ENCODE measurements at regions not wholly inside any gene's neighbourhood (a gene's known extent, or its start where the extent isn't known, plus 50 kb on each side); places are given as distances from the start of the nearest gene placed in this dataset.

DNA sequence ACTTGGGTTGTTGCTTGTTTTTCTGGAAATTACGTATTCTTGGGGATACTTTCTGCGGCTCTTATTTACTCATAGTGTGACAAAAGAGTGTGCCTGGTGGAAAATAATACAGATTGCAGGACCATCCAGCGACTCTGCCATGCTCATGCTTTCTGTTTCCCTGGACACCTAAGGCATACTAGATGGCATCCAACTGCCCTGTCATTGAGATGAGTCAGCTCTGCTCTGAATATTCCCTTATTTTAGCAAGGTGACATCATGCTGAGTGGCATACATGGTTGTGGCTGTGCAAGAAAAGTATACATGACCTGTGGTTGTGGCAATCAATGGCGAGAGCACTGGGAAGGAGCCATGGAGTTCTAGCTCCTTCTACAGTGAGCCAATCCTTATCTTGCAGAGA lies 471.0 kb downstream of the TMEM182 start:
- no peak overlapping the region for H3K23ac ChIP-seq (ENCODE audit: insufficient read length)
- no peak overlapping the region for H3K14ac ChIP-seq (ENCODE audit: insufficient read length)
- no peak overlapping the region for H3K56ac ChIP-seq (replicated peaks; ENCODE audit: insufficient read length, low read depth, low read length)
- no peaks in the 10 kb centered on the region for H3K79me1 ChIP-seq (ENCODE audit: low read depth, low read length)
- ChIA-PET CTCF (ENCODE audit: partially characterized antibody) (no interaction called here), POLR2A (ENCODE audit: partially characterized antibody) (no interaction called here)
- no peak overlapping the region for H2BK20ac ChIP-seq (ENCODE audit: low read length)
- H3K27me3 ChIP-seq (replicated peaks in 1 of 4; ENCODE audit: control insufficient read depth in 3 of 4, extremely low read depth in 1 of 4, insufficient read depth in 3 of 4, low read length in 3 of 4) = no peaks in the 10 kb centered on the region; a peak in 1 of 7 replicates
- no peak overlapping the region for H3K27ac ChIP-seq (ENCODE audit: low read depth, low read length)
- H3K23me2 ChIP-seq (ENCODE audit: low read depth, low read length) = no peaks in the 10 kb centered on the region
- H4K20me1 ChIP-seq (replicated peaks in 1 of 2; ENCODE audit: control insufficient read depth in 1 of 2, insufficient read depth in 2 of 2, low read length in 2 of 2) = no peaks in the 10 kb centered on the region
- no peaks in the 10 kb centered on the region for H3K36me3 ChIP-seq (ENCODE audit: control insufficient read depth in 2 of 4, insufficient read depth in 4 of 4, low read length in 3 of 4)
- FAIRE-seq (no peak), DNase-seq (ENCODE audit: low read depth in 1 of 2, low spot score in 2 of 2) (no peak)
- H2AK5ac ChIP-seq (ENCODE audit: low read depth, low read length) = no peak overlapping the region
- H2AFZ ChIP-seq (ENCODE audit: low read length) = no peak overlapping the region
- no peak overlapping the region for H3K18ac ChIP-seq (ENCODE audit: extremely low read depth, low read length)
- H4K91ac ChIP-seq (replicated peaks; ENCODE audit: insufficient read length, low read length) = no peak overlapping the region
- H4K5ac ChIP-seq (ENCODE audit: insufficient read length, low read depth, low read length) = no peak overlapping the region
- no peaks in the 10 kb centered on the region for H3K79me2 ChIP-seq (ENCODE audit: control insufficient read depth in 1 of 2, insufficient read depth in 2 of 2, low read length in 2 of 2)
- no peak overlapping the region for H2BK15ac ChIP-seq (ENCODE audit: low read length)
- H3K9me3 ChIP-seq (ENCODE audit: insufficient read depth in 2 of 2, low read depth in 1 of 2, low read length in 1 of 2) = no peaks in the 10 kb centered on the region
- H4K8ac ChIP-seq (ENCODE audit: extremely low read depth, insufficient read depth, low read length) = no peak overlapping the region
- H2BK120ac ChIP-seq (replicated peaks; ENCODE audit: low read depth, low read length) = no peak overlapping the region
- no peak overlapping the region for H2BK12ac ChIP-seq (ENCODE audit: low read depth, low read length)
- 90% methylated on average over 4 of the region's 4 CpGs; no CpG with 5 or more reads in 1 of the 2 experiments for WGBS, 2 experiments (ENCODE audit: extremely low coverage in 1 of 2, insufficient coverage in 1 of 2, insufficient read length in 1 of 2, insufficient replicate concordance in 2 of 2, low coverage in 1 of 2, low lambda C conversion rate in 2 of 2, missing lambda C conversion rate in 1 of 2)
- H3K4me1 ChIP-seq (replicated peaks in 1 of 4; ENCODE audit: control insufficient read depth in 3 of 4, insufficient read depth in 4 of 4, low read length in 3 of 4) = no peaks in the 10 kb centered on the region
- no peak overlapping the region for H3K4ac ChIP-seq (replicated peaks; ENCODE audit: insufficient read length, low read depth, low read length)
- no peak overlapping the region for H2BK5ac ChIP-seq (ENCODE audit: low read depth, low read length)
- no peak overlapping the region for H3K4me2 ChIP-seq (ENCODE audit: insufficient read depth in 1 of 2, low read depth in 2 of 2, low read length in 2 of 2)
- no peak overlapping the region for H3K9ac ChIP-seq (replicated peaks in 1 of 4; ENCODE audit: extremely low read depth in 1 of 4, low read depth in 3 of 4, low read length in 3 of 4)
- no peak overlapping the region for H3K4me3 ChIP-seq (ENCODE audit: extremely low read depth in 1 of 4, insufficient read depth in 2 of 4, low read depth in 3 of 4, low read length in 4 of 4)
- no peak for TF ChIP-seq NANOG (IDR thresholded peaks at IDR 0.05; ENCODE audit: insufficient read depth, low read depth, low read length, poor library complexity, severe bottlenecking)
- TF ChIP-seq, protein P1, sequence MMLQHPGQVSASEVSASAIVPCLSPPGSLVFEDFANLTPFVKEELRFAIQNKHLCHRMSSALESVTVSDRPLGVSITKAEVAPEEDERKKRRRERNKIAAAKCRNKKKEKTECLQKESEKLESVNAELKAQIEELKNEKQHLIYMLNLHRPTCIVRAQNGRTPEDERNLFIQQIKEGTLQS (IDR thresholded peaks at IDR 0.05; ENCODE audit: insufficient read depth, low read depth, low read length) = no peak
- TF ChIP-seq TCF12 (IDR thresholded peaks at IDR 0.05; ENCODE audit: low read depth, low read length) = no peak
- TF ChIP-seq EP300 (IDR thresholded peaks at IDR 0.05; ENCODE audit: borderline replicate concordance in 1 of 2, low read depth in 2 of 2, low read length in 2 of 2) = no peak
- no peak for TF ChIP-seq POU5F1 (IDR thresholded peaks at IDR 0.05; ENCODE audit: low read depth, low read length)
- no peak for TF ChIP-seq SIRT6 (IDR thresholded peaks at IDR 0.05; ENCODE audit: low read length)
- no peak for TF ChIP-seq POLR2A (IDR thresholded peaks at IDR 0.05; ENCODE audit: control extremely low read depth in 1 of 2, low read depth in 2 of 2, low read length in 2 of 2)
- TF ChIP-seq USF2 (IDR thresholded peaks at IDR 0.05; ENCODE audit: low read length) = no peak
- TF ChIP-seq SRF (IDR thresholded peaks at IDR 0.05; ENCODE audit: low read depth, low read length) = no peak
- no peak for TF ChIP-seq RAD21 (IDR thresholded peaks at IDR 0.05 in 1 of 2, conservative IDR thresholded peaks at IDR 0.05 in 1 of 2; ENCODE audit: low read depth in 2 of 2, low read length in 2 of 2)
- no peak for TF ChIP-seq YY1 (IDR thresholded peaks at IDR 0.05; ENCODE audit: low read depth, low read length)
- TF ChIP-seq CHD2 (IDR thresholded peaks at IDR 0.05; ENCODE audit: low read length) = no peak
- no peak for TF ChIP-seq CTBP2 (IDR thresholded peaks at IDR 0.05; ENCODE audit: borderline replicate concordance, insufficient read depth, insufficient read length, low read length)
- no peak for TF ChIP-seq SIX5 (IDR thresholded peaks at IDR 0.05; ENCODE audit: low read depth, low read length)
